H9 (cell line): ENCODE measurements at regions not wholly inside any gene's neighbourhood (a gene's known extent, or its start where the extent isn't known, plus 50 kb on each side); places are given as distances from the start of the nearest gene placed in this dataset.

ENCODE experiments used
- DNase-seq: peaks from one replicate; pipeline ENCODE4 v3.0.0-alpha.2; 2017
- H2AFZ ChIP-seq: one replicate; pipeline ENCODE4 v1.6.1; 2013; ENCODE audit warnings: mild to moderate bottlenecking, low read length, control low read depth, moderate library complexity
- H2AK5ac ChIP-seq: 2 replicates; pipeline ENCODE4 v1.6.1; 2013; ENCODE audit warnings: low read length, control low read depth, mixed read lengths; ENCODE audit not compliant: insufficient read length
- H2BK120ac ChIP-seq: one replicate; pipeline ENCODE4 v1.6.1; 2013; ENCODE audit warnings: low read depth, mild to moderate bottlenecking, low read length, control low read depth, inconsistent platforms; ENCODE audit not compliant: poor library complexity, severe bottlenecking
- H2BK12ac ChIP-seq: 2 replicates; pipeline ENCODE4 v1.6.1; 2013; ENCODE audit warnings: low read length, control low read depth, mixed read lengths, low read depth; ENCODE audit not compliant: insufficient read length
- H2BK15ac ChIP-seq: 2 replicates; pipeline ENCODE4 v1.6.1; 2013; ENCODE audit warnings: low read depth, low read length, control low read depth
- H2BK20ac ChIP-seq: one replicate; pipeline ENCODE4 v1.6.1; 2013; ENCODE audit warnings: low read depth, mild to moderate bottlenecking, low read length, control low read depth, inconsistent platforms; ENCODE audit not compliant: poor library complexity, severe bottlenecking
- H2BK5ac ChIP-seq: 2 replicates; pipeline ENCODE4 v1.6.1; 2013; ENCODE audit warnings: low read length, control low read depth, mixed read lengths; ENCODE audit not compliant: insufficient read length
- H3K14ac ChIP-seq: 2 replicates; pipeline ENCODE4 v1.6.1; 2013; ENCODE audit warnings: low read length, control low read depth; ENCODE audit not compliant: insufficient read depth
- H3K18ac ChIP-seq: 2 replicates; pipeline ENCODE4 v1.6.1; 2013; ENCODE audit warnings: low read depth, mild to moderate bottlenecking, mixed read lengths, low read length, control low read depth; ENCODE audit not compliant: insufficient read length
- H3K23ac ChIP-seq: 2 replicates; pipeline ENCODE4 v1.6.1; 2013; ENCODE audit warnings: low read length, control low read depth, mixed read lengths, low read depth; ENCODE audit not compliant: insufficient read length
- H3K23me2 ChIP-seq: 2 replicates; pipeline ENCODE4 v1.6.1; 2013; ENCODE audit warnings: low read depth, mild to moderate bottlenecking, mixed read lengths, low read length, control low read depth; ENCODE audit not compliant: insufficient read length, poor library complexity, severe bottlenecking
- H3K27ac ChIP-seq: 2 replicates; pipeline ENCODE4 v1.5.1; 2013; ENCODE audit warnings: low read length, control low read depth, mixed read lengths, low read depth; ENCODE audit not compliant: insufficient read length
- H3K27me3 ChIP-seq: 2 replicates; pipeline ENCODE4 v1.6.1; 2013; ENCODE audit warnings: low read length, control low read depth, inconsistent platforms; ENCODE audit not compliant: insufficient read depth
- H3K4ac ChIP-seq: 2 replicates; pipeline ENCODE4 v1.6.1; 2013; ENCODE audit warnings: low read depth, mild to moderate bottlenecking, control low read depth, inconsistent platforms, low read length, moderate library complexity
- H3K4me1 ChIP-seq: 2 replicates; pipeline ENCODE4 v1.6.1; 2013; ENCODE audit warnings: low read length, control low read depth, inconsistent platforms; ENCODE audit not compliant: insufficient read depth
- H3K4me2 ChIP-seq: 2 replicates; pipeline ENCODE4 v1.6.1; 2013; ENCODE audit warnings: low read length, control low read depth, mixed read lengths; ENCODE audit not compliant: insufficient read length, insufficient read depth
- H3K56ac ChIP-seq: 2 replicates; pipeline ENCODE4 v1.6.1; 2013; ENCODE audit warnings: low read depth, mild to moderate bottlenecking, mixed read lengths, low read length, control low read depth; ENCODE audit not compliant: insufficient read length
- H3K79me1 ChIP-seq: 2 replicates; pipeline ENCODE4 v1.6.1; 2013; ENCODE audit warnings: low read depth, mild to moderate bottlenecking, moderate library complexity, low read length, control low read depth, inconsistent platforms; ENCODE audit not compliant: insufficient read depth, poor library complexity, severe bottlenecking
- H3K79me2 ChIP-seq: 2 replicates; pipeline ENCODE4 v1.6.1; 2013; ENCODE audit warnings: low read length, control low read depth, inconsistent platforms; ENCODE audit not compliant: insufficient read depth
- H3K9ac ChIP-seq: 2 replicates; pipeline ENCODE4 v1.6.1; 2013; ENCODE audit warnings: low read length, control low read depth, mixed read lengths; ENCODE audit not compliant: insufficient read length; ENCODE audit errors: extremely low read depth
- H3K9me3 ChIP-seq: one replicate; pipeline ENCODE4 v1.6.1; 2013; ENCODE audit warnings: low read depth, low read length, inconsistent platforms; ENCODE audit not compliant: control insufficient read depth
- H3T11ph ChIP-seq: one replicate; pipeline ENCODE4 v1.6.1; 2013; ENCODE audit warnings: mild to moderate bottlenecking, low read length, control low read depth, inconsistent platforms
- H4K20me1 ChIP-seq: one replicate; pipeline ENCODE4 v1.6.1; 2013; ENCODE audit not compliant: control insufficient read depth, insufficient read length, insufficient read depth
- H4K5ac ChIP-seq: 2 replicates; pipeline ENCODE4 v1.6.1; 2013; ENCODE audit warnings: low read depth, mild to moderate bottlenecking, mixed read lengths, low read length, control low read depth; ENCODE audit not compliant: insufficient read length
- H4K8ac ChIP-seq: replicated peaks from 2 replicates; pipeline ENCODE4 v1.6.1; 2013; ENCODE audit warnings: low read length, control low read depth, mixed read lengths, low read depth; ENCODE audit not compliant: insufficient read length
- H4K91ac ChIP-seq: 2 replicates; pipeline ENCODE4 v1.6.1; 2013; ENCODE audit warnings: low read depth, mild to moderate bottlenecking, moderate library complexity, mixed read lengths, low read length, control low read depth; ENCODE audit not compliant: insufficient read length
- H3K27ac Mint-ChIP-seq, 3 experiments: 2 replicates in 2 of 3; 3 replicates in 1 of 3; pipeline ENCODE4 v1.8.0; 2020 to 2021; ENCODE audit warnings: mixed read lengths in 3 of 3, mild to moderate bottlenecking in 1 of 3, moderate library complexity in 1 of 3
- H3K27me3 Mint-ChIP-seq: 2 replicates; pipeline ENCODE4 v1.8.0; 2021; ENCODE audit warnings: low read depth, mild to moderate bottlenecking, moderate library complexity, mixed read lengths
- H3K36me3 Mint-ChIP-seq, 3 experiments: 2 replicates in 2 of 3; 3 replicates in 1 of 3; pipeline ENCODE4 v1.8.0; 2020 to 2021; ENCODE audit warnings: low read depth in 3 of 3, mixed read lengths in 3 of 3; ENCODE audit not compliant: insufficient read depth in 1 of 3
- H3K4me1 Mint-ChIP-seq, 2 experiments: 2 replicates each; pipeline ENCODE4 v1.8.0; 2020; ENCODE audit warnings: mixed read lengths in 2 of 2
- H3K4me3 Mint-ChIP-seq, 2 experiments: 2 replicates in 1 of 2; 3 replicates in 1 of 2; pipeline ENCODE4 v1.8.0; 2020 to 2021; ENCODE audit warnings: mild to moderate bottlenecking in 2 of 2, mixed read lengths in 2 of 2, moderate library complexity in 1 of 2
- H3K9me3 Mint-ChIP-seq, 2 experiments: 2 replicates in 1 of 2; 3 replicates in 1 of 2; pipeline ENCODE4 v1.8.0; 2020; ENCODE audit warnings: mild to moderate bottlenecking in 2 of 2, mixed read lengths in 2 of 2, moderate library complexity in 1 of 2
- WGBS: extraction: QIAGEN DNeasy Blood & Tissue Kit; methylation state at CpG from one replicate; pipeline ENCODE4 v1.1.7; 2013; ENCODE audit warnings: missing lambda C conversion rate, low lambda C conversion rate, mixed read lengths; ENCODE audit not compliant: insufficient read length; ENCODE audit errors: extremely low coverage; 5-methylcytosine and 5-hydroxymethylcytosine counted together
- TF ChIP-seq, protein P1 (sequence below): fragments of 200-600 bp; sonication (generic); conservative IDR thresholded peaks from 3 replicates; pipeline ENCODE4 v1.8.0; 2021; ENCODE audit warnings: antibody characterized with exemption, mild to moderate bottlenecking

DNA sequence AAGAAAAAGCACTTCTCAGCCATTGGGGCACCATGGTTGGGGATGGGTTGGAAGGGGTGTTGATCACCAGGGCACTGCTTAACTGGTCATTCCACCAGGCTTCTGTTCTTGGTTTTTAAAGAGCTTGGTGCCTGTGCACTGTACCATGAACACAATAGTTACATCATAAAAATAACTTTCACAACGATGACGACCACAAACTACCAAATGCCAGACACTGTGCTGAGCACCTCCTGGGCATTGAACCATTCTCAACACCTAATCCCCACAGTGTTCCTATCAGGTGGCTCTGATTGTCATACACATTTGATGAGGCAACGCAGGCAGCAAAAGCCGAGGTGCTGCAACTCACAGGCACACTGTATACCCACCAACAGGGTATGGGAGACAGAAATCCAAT lies 208.0 kb downstream of the FOXL1 start:
- Mint-ChIP-seq H3K4me3 (no peak overlapping the region), H3K4me1 (peaks cover 18 to 24% of the 10 kb centered on the region in 2 experiments), H3K36me3 (no peaks in the 10 kb centered on the region), H3K27me3 (peaks cover 5% of the 10 kb centered on the region), H3K27ac (no peak overlapping the region), H3K9me3 (no peaks in the 10 kb centered on the region)
- WGBS, result no CpG with 5 or more reads among the region's 4 CpGs
- Histone ChIP-seq H2BK12ac (no peak overlapping the region), H3K23ac (no peak overlapping the region), H2BK15ac (no peak overlapping the region), H3K14ac (no peak overlapping the region), H2BK120ac (no peak overlapping the region), H3K4me2 (no peak overlapping the region), H2BK20ac (no peak overlapping the region), H2AFZ (no peak overlapping the region), H3K9ac (no peak overlapping the region), H2AK5ac (no peak overlapping the region), H3K9me3 (no peaks in the 10 kb centered on the region), H3K56ac (no peak overlapping the region), H3K79me2 (no peaks in the 10 kb centered on the region), H3K18ac (no peak overlapping the region), H3T11ph (no peak overlapping the region), H4K20me1 (no peaks in the 10 kb centered on the region), H2BK5ac (no peak overlapping the region), H4K8ac (no peak overlapping the region), H3K4ac (no peak overlapping the region), H4K91ac (no peak overlapping the region), H3K27ac (no peak overlapping the region), H3K23me2 (no peaks in the 10 kb centered on the region), H4K5ac (no peak overlapping the region), H3K27me3 (no peaks in the 10 kb centered on the region), H3K4me1 (peaks cover 7% of the 10 kb centered on the region; the same call in 1 of the 2 replicates), H3K79me1 (no peaks in the 10 kb centered on the region)
- DNase-seq, result no peak
- TF ChIP-seq, protein P1, sequence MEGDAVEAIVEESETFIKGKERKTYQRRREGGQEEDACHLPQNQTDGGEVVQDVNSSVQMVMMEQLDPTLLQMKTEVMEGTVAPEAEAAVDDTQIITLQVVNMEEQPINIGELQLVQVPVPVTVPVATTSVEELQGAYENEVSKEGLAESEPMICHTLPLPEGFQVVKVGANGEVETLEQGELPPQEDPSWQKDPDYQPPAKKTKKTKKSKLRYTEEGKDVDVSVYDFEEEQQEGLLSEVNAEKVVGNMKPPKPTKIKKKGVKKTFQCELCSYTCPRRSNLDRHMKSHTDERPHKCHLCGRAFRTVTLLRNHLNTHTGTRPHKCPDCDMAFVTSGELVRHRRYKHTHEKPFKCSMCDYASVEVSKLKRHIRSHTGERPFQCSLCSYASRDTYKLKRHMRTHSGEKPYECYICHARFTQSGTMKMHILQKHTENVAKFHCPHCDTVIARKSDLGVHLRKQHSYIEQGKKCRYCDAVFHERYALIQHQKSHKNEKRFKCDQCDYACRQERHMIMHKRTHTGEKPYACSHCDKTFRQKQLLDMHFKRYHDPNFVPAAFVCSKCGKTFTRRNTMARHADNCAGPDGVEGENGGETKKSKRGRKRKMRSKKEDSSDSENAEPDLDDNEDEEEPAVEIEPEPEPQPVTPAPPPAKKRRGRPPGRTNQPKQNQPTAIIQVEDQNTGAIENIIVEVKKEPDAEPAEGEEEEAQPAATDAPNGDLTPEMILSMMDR, result no peak
